WTC11 (cell line): ENCODE measurements at regions not wholly inside any gene's neighbourhood (a gene's known extent, or its start where the extent isn't known, plus 50 kb on each side); places are given as distances from the start of the nearest gene placed in this dataset.

Source experiments
- ATAC-seq: fragments of 200-7000 bp; cut with Tn5 transposase; 2 replicates; pipeline ENCODE4 v1.10.0; 2021; ENCODE audit warnings: mild to moderate bottlenecking, moderate library complexity
- CTCF ChIA-PET: fragments of 300-600 bp; sonication (Branson Sonifier 250); formaldehyde crosslinking; loops from one replicate; lab custom pipeline; 2021; ENCODE audit warnings: antibody characterized with exemption; lab: Charles Lee
- POLR2A ChIA-PET: fragments of 350-600 bp; sonication (Branson Sonifier 250); formaldehyde crosslinking; loops from one replicate; lab custom pipeline; 2021; ENCODE audit warnings: antibody characterized with exemption; lab: Charles Lee
- DNase-seq: peaks from one replicate; pipeline ENCODE4 v3.0.0; 2021; ENCODE audit warnings: low spot score
- H3K27ac Mint-ChIP-seq: 2 replicates; pipeline ENCODE4 v1.8.0; 2021; ENCODE audit warnings: mixed read lengths
- H3K27me3 Mint-ChIP-seq: 2 replicates; pipeline ENCODE4 v1.8.0; 2021; ENCODE audit warnings: low read depth, mild to moderate bottlenecking, moderate library complexity, mixed read lengths
- H3K36me3 Mint-ChIP-seq: 2 replicates; pipeline ENCODE4 v1.8.0; 2021; ENCODE audit warnings: mixed read lengths
- H3K4me1 Mint-ChIP-seq: 2 replicates; pipeline ENCODE4 v1.8.0; 2022; ENCODE audit warnings: mixed read lengths
- H3K4me3 Mint-ChIP-seq: 2 replicates; pipeline ENCODE4 v1.8.0; 2021; ENCODE audit warnings: mild to moderate bottlenecking, moderate library complexity, mixed read lengths
- H3K9me3 Mint-ChIP-seq: 2 replicates; pipeline ENCODE4 v1.8.0; 2021; ENCODE audit warnings: mixed read lengths
- ATF2 ChIP-seq: sonication (generic); formaldehyde crosslinking; IDR thresholded peaks from 2 replicates; pipeline ENCODE4 v1.8.1; 2022; ENCODE audit warnings: low read depth, missing genetic modification reagents, borderline replicate concordance
- CDX4 ChIP-seq: fragments of 250-450 bp; sonication (Bioruptor Pico); IDR thresholded peaks from 2 replicates; pipeline ENCODE4 v1.9.0; 2021; ENCODE audit warnings: moderate library complexity, mild to moderate bottlenecking, inconsistent platforms, borderline replicate concordance
- E2F1 ChIP-seq: sonication (generic); formaldehyde crosslinking; IDR thresholded peaks from 2 replicates; pipeline ENCODE4 v1.8.0; 2022; ENCODE audit warnings: mild to moderate bottlenecking, missing genetic modification reagents
- E2F4 ChIP-seq: sonication (generic); formaldehyde crosslinking; IDR thresholded peaks from 2 replicates; pipeline ENCODE4 v1.8.1; 2022; ENCODE audit warnings: low read depth, mild to moderate bottlenecking, moderate library complexity, missing genetic modification reagents, borderline replicate concordance
- E2F5 ChIP-seq: sonication (generic); formaldehyde crosslinking; IDR thresholded peaks from 2 replicates; pipeline ENCODE4 v1.8.1; 2022; ENCODE audit warnings: mild to moderate bottlenecking, moderate library complexity, missing genetic modification reagents
- JAZF1 ChIP-seq: fragments of 250-450 bp; sonication (Bioruptor Pico); IDR thresholded peaks from 2 replicates; pipeline ENCODE4 v1.9.0; 2021; ENCODE audit warnings: moderate library complexity, mild to moderate bottlenecking, inconsistent platforms
- NR1H2 ChIP-seq: sonication (generic); formaldehyde crosslinking; IDR thresholded peaks from 2 replicates; pipeline ENCODE4 v1.9.0; 2021; ENCODE audit warnings: mild to moderate bottlenecking, moderate library complexity, missing genetic modification reagents
- PRDM15 ChIP-seq: sonication (generic); formaldehyde crosslinking; IDR thresholded peaks from 2 replicates; pipeline ENCODE4 v1.8.0; 2022; ENCODE audit warnings: missing genetic modification reagents
- TEAD1 ChIP-seq: sonication (generic); formaldehyde crosslinking; IDR thresholded peaks from 2 replicates; pipeline ENCODE4 v1.8.0; 2022; ENCODE audit warnings: mild to moderate bottlenecking, missing genetic modification reagents
- TP53 ChIP-seq: sonication (generic); formaldehyde crosslinking; IDR thresholded peaks from 2 replicates; pipeline ENCODE4 v1.8.1; 2023; ENCODE audit warnings: mild to moderate bottlenecking, missing genetic modification reagents
- ZNF281 ChIP-seq: sonication (generic); formaldehyde crosslinking; IDR thresholded peaks from 2 replicates; pipeline ENCODE4 v1.8.0; 2023; ENCODE audit warnings: mild to moderate bottlenecking, missing genetic modification reagents
- ZNF396 ChIP-seq: fragments of 250-450 bp; sonication (Bioruptor Pico); IDR thresholded peaks from 2 replicates; pipeline ENCODE4 v1.8.0; 2021; ENCODE audit warnings: mild to moderate bottlenecking, moderate library complexity, borderline replicate concordance
- ZNF416 ChIP-seq: fragments of 250-450 bp; sonication (Bioruptor Pico); IDR thresholded peaks from 2 replicates; pipeline ENCODE4 v1.9.0; 2021; ENCODE audit warnings: mild to moderate bottlenecking, inconsistent platforms

- TF ChIP-seq E2F1 (CRISPR knock-in tag) (no peak), ATF2 (CRISPR knock-in tag) (no peak), TP53 (no peak), ZNF396 (CRISPR knock-in tag) (no peak)
- TF ChIP-seq, all 79 proteins: peak for 0
These were observed 180.8 kb downstream of the EMX2 start (continued) for GRCh38 chr10:117723343-117723742.

GRCh38 chr10:117725993-117726392 is 183.4 kb downstream of the EMX2 start:
- H3K9me3 Mint-ChIP-seq, result peaks cover 7% of the 10 kb centered on the region
- peaks cover 18% of the 10 kb centered on the region for H3K4me1 Mint-ChIP-seq
- H3K4me3 Mint-ChIP-seq, result no peak overlapping the region
- H3K36me3 Mint-ChIP-seq, result no peaks in the 10 kb centered on the region
- POLR2A ChIA-PET, result no interaction called here
- CTCF ChIA-PET, result interaction anchor here (2.7 kb wide), 1 partner anchor 15 kb away, joined by 8 read pairs; no protein-coding TSS in a partner anchor
- ATAC-seq, result no peak
- no peak overlapping the region for H3K27ac Mint-ChIP-seq
- DNase-seq, result no peak
- TF ChIP-seq NR1H2 (CRISPR knock-in tag) (no peak), PRDM15 (CRISPR knock-in tag) (no peak), E2F5 (no peak), TEAD1 (CRISPR knock-in tag) (no peak), ZNF416 (CRISPR knock-in tag) (no peak), JAZF1 (CRISPR knock-in tag) (no peak), E2F4 (CRISPR knock-in tag) (no peak), ATF2 (CRISPR knock-in tag) (no peak), ZNF281 (no peak), TP53 (no peak), CDX4 (CRISPR knock-in tag) (no peak)
- H3K27me3 Mint-ChIP-seq, result peaks cover 7% of the 10 kb centered on the region; the same call in 1 of the 2 replicates
